H1 (cell line): ENCODE measurements at regions not wholly inside any gene's neighbourhood (a gene's known extent, or its start where the extent isn't known, plus 50 kb on each side); places are given as distances from the start of the nearest gene placed in this dataset.

Experiments used
- TF ChIP-seq, protein P1 (sequence below): fragments of 300-600 bp; sonication (generic); IDR thresholded peaks from 2 replicates; pipeline ENCODE4 v1.7.1; 2012; ENCODE audit warnings: low read length, moderate library complexity, mild to moderate bottlenecking, inconsistent platforms; ENCODE audit not compliant: insufficient replicate concordance

DNA sequence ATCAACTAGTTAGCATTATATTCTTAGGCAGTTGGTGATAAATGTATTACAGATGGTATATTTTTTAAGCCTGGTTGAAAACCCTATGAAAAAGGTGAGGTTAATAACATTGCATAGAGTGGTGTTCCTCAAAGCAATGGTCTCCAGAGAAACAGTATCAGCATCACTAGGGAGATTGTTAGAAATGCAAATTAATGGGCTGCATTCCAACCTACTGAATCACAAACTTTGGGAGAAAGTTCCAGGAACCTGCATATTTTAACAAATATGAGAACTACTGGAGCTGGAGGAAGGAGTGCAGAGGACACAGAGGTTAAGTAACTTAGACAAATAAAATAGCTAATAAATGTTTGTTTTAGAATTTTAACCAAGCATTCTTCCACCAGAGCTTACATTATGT is 166.9 kb upstream of the PCDH10 start (continued):
- TF ChIP-seq, protein P1, sequence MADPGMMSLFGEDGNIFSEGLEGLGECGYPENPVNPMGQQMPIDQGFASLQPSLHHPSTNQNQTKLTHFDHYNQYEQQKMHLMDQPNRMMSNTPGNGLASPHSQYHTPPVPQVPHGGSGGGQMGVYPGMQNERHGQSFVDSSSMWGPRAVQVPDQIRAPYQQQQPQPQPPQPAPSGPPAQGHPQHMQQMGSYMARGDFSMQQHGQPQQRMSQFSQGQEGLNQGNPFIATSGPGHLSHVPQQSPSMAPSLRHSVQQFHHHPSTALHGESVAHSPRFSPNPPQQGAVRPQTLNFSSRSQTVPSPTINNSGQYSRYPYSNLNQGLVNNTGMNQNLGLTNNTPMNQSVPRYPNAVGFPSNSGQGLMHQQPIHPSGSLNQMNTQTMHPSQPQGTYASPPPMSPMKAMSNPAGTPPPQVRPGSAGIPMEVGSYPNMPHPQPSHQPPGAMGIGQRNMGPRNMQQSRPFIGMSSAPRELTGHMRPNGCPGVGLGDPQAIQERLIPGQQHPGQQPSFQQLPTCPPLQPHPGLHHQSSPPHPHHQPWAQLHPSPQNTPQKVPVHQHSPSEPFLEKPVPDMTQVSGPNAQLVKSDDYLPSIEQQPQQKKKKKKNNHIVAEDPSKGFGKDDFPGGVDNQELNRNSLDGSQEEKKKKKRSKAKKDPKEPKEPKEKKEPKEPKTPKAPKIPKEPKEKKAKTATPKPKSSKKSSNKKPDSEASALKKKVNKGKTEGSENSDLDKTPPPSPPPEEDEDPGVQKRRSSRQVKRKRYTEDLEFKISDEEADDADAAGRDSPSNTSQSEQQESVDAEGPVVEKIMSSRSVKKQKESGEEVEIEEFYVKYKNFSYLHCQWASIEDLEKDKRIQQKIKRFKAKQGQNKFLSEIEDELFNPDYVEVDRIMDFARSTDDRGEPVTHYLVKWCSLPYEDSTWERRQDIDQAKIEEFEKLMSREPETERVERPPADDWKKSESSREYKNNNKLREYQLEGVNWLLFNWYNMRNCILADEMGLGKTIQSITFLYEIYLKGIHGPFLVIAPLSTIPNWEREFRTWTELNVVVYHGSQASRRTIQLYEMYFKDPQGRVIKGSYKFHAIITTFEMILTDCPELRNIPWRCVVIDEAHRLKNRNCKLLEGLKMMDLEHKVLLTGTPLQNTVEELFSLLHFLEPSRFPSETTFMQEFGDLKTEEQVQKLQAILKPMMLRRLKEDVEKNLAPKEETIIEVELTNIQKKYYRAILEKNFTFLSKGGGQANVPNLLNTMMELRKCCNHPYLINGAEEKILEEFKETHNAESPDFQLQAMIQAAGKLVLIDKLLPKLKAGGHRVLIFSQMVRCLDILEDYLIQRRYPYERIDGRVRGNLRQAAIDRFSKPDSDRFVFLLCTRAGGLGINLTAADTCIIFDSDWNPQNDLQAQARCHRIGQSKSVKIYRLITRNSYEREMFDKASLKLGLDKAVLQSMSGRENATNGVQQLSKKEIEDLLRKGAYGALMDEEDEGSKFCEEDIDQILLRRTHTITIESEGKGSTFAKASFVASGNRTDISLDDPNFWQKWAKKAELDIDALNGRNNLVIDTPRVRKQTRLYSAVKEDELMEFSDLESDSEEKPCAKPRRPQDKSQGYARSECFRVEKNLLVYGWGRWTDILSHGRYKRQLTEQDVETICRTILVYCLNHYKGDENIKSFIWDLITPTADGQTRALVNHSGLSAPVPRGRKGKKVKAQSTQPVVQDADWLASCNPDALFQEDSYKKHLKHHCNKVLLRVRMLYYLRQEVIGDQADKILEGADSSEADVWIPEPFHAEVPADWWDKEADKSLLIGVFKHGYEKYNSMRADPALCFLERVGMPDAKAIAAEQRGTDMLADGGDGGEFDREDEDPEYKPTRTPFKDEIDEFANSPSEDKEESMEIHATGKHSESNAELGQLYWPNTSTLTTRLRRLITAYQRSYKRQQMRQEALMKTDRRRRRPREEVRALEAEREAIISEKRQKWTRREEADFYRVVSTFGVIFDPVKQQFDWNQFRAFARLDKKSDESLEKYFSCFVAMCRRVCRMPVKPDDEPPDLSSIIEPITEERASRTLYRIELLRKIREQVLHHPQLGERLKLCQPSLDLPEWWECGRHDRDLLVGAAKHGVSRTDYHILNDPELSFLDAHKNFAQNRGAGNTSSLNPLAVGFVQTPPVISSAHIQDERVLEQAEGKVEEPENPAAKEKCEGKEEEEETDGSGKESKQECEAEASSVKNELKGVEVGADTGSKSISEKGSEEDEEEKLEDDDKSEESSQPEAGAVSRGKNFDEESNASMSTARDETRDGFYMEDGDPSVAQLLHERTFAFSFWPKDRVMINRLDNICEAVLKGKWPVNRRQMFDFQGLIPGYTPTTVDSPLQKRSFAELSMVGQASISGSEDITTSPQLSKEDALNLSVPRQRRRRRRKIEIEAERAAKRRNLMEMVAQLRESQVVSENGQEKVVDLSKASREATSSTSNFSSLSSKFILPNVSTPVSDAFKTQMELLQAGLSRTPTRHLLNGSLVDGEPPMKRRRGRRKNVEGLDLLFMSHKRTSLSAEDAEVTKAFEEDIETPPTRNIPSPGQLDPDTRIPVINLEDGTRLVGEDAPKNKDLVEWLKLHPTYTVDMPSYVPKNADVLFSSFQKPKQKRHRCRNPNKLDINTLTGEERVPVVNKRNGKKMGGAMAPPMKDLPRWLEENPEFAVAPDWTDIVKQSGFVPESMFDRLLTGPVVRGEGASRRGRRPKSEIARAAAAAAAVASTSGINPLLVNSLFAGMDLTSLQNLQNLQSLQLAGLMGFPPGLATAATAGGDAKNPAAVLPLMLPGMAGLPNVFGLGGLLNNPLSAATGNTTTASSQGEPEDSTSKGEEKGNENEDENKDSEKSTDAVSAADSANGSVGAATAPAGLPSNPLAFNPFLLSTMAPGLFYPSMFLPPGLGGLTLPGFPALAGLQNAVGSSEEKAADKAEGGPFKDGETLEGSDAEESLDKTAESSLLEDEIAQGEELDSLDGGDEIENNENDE = peak; percentile 15
